K562 (cell line): ENCODE measurements at regions not wholly inside any gene's neighbourhood (a gene's known extent, or its start where the extent isn't known, plus 50 kb on each side); places are given as distances from the start of the nearest gene placed in this dataset.

ENCODE experiments used
- ATAC-seq: fragments of 200-7000 bp; cut with Tn5 transposase; 3 replicates; pipeline ENCODE4 v1.9.1; 2020; ENCODE audit warnings: moderate library complexity
- BruUV-seq: library from RNA; stranded (reverse); fragments of 400-500 nt; replicated peaks from 2 replicates; lab custom pipeline; 2021; lab: Mats Ljungman, UMichigan
- CTCF ChIA-PET: fragments of 300-600 bp; formaldehyde crosslinking; extraction: SDS; loops from one replicate; lab custom pipeline; 2021; ENCODE audit warnings: low intra/inter-chr PET ratio; lab: Yijun Ruan, JAX
- POLR2A ChIA-PET: fragments of 300-600, 350-650 bp; sonication (Branson Sonifier 250); formaldehyde crosslinking; extraction: SDS; loops from one replicate; lab custom pipeline; 2021; ENCODE audit warnings: antibody characterized with exemption, inconsistent platforms; lab: Yijun Ruan, JAX
- DNase-seq, 4 experiments: peaks; one replicate each; pipeline versions ENCODE4 v3.0.0 to v3.0.0-alpha.2; 2011 to 2018; ENCODE audit warnings: low spot score in 3 of 4, mixed read lengths in 3 of 4; ENCODE audit errors: extremely low read depth in 1 of 4
- FAIRE-seq: peaks from 2 replicates; lab custom pipeline; 2011; peaks lifted over from hg19 to GRCh38; lab: Jason Lieb, UNC
- H2AFZ ChIP-seq: 2 replicates; pipeline ENCODE4 v1.6.0; 2011; ENCODE audit warnings: low read depth, low read length, control low read depth, inconsistent platforms
- H3K27ac ChIP-seq: fragments of 200-600 bp; 3 replicates; pipeline ENCODE4 v1.8.0; 2011; ENCODE audit warnings: low read depth, mild to moderate bottlenecking, control low read depth, inconsistent platforms, low read length, moderate library complexity, mixed read lengths; ENCODE audit errors: extremely low read depth
- H3K27me3 ChIP-seq, 2 experiments: fragments of 300-600 bp in 1 of 2; 2 replicates in 1 of 2; 3 replicates in 1 of 2; pipeline versions ENCODE4 v1.6.0 to v1.8.0; 2011; ENCODE audit warnings: inconsistent platforms in 2 of 2, low read length in 2 of 2, mild to moderate bottlenecking in 1 of 2, mixed read lengths in 1 of 2, moderate library complexity in 1 of 2; ENCODE audit not compliant: control insufficient read depth in 2 of 2, insufficient read depth in 2 of 2
- H3K36me3 ChIP-seq: fragments of 300-600 bp; 3 replicates; pipeline ENCODE4 v1.8.0; 2011; ENCODE audit warnings: mild to moderate bottlenecking, low read length, inconsistent platforms; ENCODE audit not compliant: control insufficient read depth, insufficient read depth
- H3K4me1 ChIP-seq, 2 experiments: fragments of 200-600 bp in 1 of 2; replicated peaks in 1 of 2; 2 replicates in 1 of 2; 3 replicates in 1 of 2; pipeline versions ENCODE4 v1.5.1 to v1.8.0; 2011; ENCODE audit warnings: inconsistent platforms in 2 of 2, low read length in 2 of 2, mild to moderate bottlenecking in 1 of 2, mixed read lengths in 1 of 2, moderate library complexity in 1 of 2; ENCODE audit not compliant: control insufficient read depth in 2 of 2, insufficient read depth in 2 of 2
- H3K4me2 ChIP-seq: 2 replicates; pipeline ENCODE4 v1.6.1; 2011; ENCODE audit warnings: low read length, control low read depth, inconsistent platforms, mixed read lengths; ENCODE audit not compliant: insufficient read depth
- H3K4me3 ChIP-seq: fragments of 200-600 bp; sonication (generic), shearing (Covaris generic); 2 replicates; pipeline ENCODE4 v1.5.1; 2016; ENCODE audit warnings: control low read depth, inconsistent platforms
- H3K79me2 ChIP-seq: fragments of 200-600 bp; 3 replicates; pipeline ENCODE4 v1.8.0; 2011; ENCODE audit warnings: low read length, inconsistent platforms; ENCODE audit not compliant: control insufficient read depth, insufficient read depth
- H3K9ac ChIP-seq, 2 experiments: 2 replicates each; pipeline versions ENCODE4 v1.6.0 to v1.6.1; 2011; ENCODE audit warnings: low read depth in 2 of 2, low read length in 2 of 2, control low read depth in 1 of 2, inconsistent platforms in 1 of 2, mild to moderate bottlenecking in 1 of 2, mixed read lengths in 1 of 2; ENCODE audit not compliant: insufficient read depth in 1 of 2
- H3K9me1 ChIP-seq: one replicate; pipeline ENCODE4 v1.6.0; 2011; ENCODE audit warnings: inconsistent platforms, mild to moderate bottlenecking, low read length, moderate library complexity; ENCODE audit not compliant: control insufficient read depth, insufficient read depth
- H3K9me3 ChIP-seq: replicated peaks from 2 replicates; pipeline ENCODE4 v1.5.1; 2011; ENCODE audit warnings: low read depth, low read length, inconsistent platforms; ENCODE audit not compliant: control insufficient read depth, insufficient read depth
- H4K20me1 ChIP-seq: replicated peaks from 2 replicates; pipeline ENCODE4 v1.6.1; 2011; ENCODE audit warnings: low read length, inconsistent platforms, mixed read lengths; ENCODE audit not compliant: control insufficient read depth, insufficient read depth
- CEBPB ChIP-seq: fragments of 450-650 bp; IDR thresholded peaks from 2 replicates; pipeline ENCODE4 v1.6.1; 2016; ENCODE audit warnings: missing genetic modification characterization, missing compliant biosample characterization
- DPF2 ChIP-seq: fragments of 450-650 bp; IDR thresholded peaks from 2 replicates; pipeline ENCODE4 v1.6.1; 2016
- FOSL1 ChIP-seq: fragments of 200-800 bp; sonication (Bioruptor generic); conservative IDR thresholded peaks from 2 replicates; pipeline ENCODE4 v1.6.1; 2016; ENCODE audit warnings: missing genetic modification characterization, missing compliant biosample characterization
- PBX2 ChIP-seq, 2 experiments: IDR thresholded peaks in 1 of 2; conservative IDR thresholded peaks in 1 of 2; 2 replicates each; pipeline ENCODE4 v1.6.1; 2016; ENCODE audit warnings: low read depth in 2 of 2, mild to moderate bottlenecking in 1 of 2, missing compliant biosample characterization in 1 of 2, missing genetic modification characterization in 1 of 2, moderate library complexity in 1 of 2
- SOX6 ChIP-seq: fragments of 450-650 bp; IDR thresholded peaks from 2 replicates; pipeline ENCODE4 v1.6.1; 2014; ENCODE audit warnings: mild to moderate bottlenecking
- SP1 ChIP-seq: sonication (generic); formaldehyde crosslinking; IDR thresholded peaks from 2 replicates; pipeline ENCODE4 v1.8.1; 2022; ENCODE audit warnings: mild to moderate bottlenecking, missing genetic modification reagents
- TCF3 ChIP-seq: sonication (generic); formaldehyde crosslinking; IDR thresholded peaks from 2 replicates; pipeline ENCODE4 v1.4.0; 2020; ENCODE audit warnings: mild to moderate bottlenecking, missing genetic modification reagents
- WGBS: fragments of 100-300 bp; shearing (Covaris generic); methylation state at CpG from one replicate; pipeline ENCODE4 v1.1.6; 2016; ENCODE audit warnings: low coverage, mixed read lengths; ENCODE audit not compliant: insufficient coverage; ENCODE audit errors: missing lambda C conversion rate; 5-methylcytosine and 5-hydroxymethylcytosine counted together
- in situ Hi-C: fragments of 300-500 bp; cut with MboI; formaldehyde crosslinking; loops from 4 replicates; pipeline ENCODE4 v1.15.0; 2018; ENCODE audit warnings: inconsistent platforms, mixed read lengths
- intact Hi-C: fragments of 100-400 bp; cut with micrococcal nuclease; formaldehyde crosslinking; loops from 2 replicates; pipeline ENCODE4 v1.14.2; 2022
- TF ChIP-seq, protein P1 (sequence below): fragments of 450-650 bp; formaldehyde crosslinking; IDR thresholded peaks from 2 replicates; pipeline ENCODE4 v1.4.0; 2022; ENCODE audit warnings: missing genetic modification characterization

GRCh38 chr10:3692387-3692999 lies 92.5 kb downstream of the KLF6 start:
- ChIA-PET POLR2A (interaction anchor here (0.6 kb wide), 1 partner anchor 915 kb away, joined by 3 read pairs; no protein-coding TSS in a partner anchor), CTCF (no interaction called here)
- ATAC-seq (peak; percentile 49; the same call in 1 of the 3 replicates), DNase-seq (peak in 1 of 4 experiments; percentile 28), FAIRE-seq (peak; percentile 26)
- H3K9me1 ChIP-seq = no peaks in the 10 kb centered on the region
- peaks cover 0 to 21% of the 10 kb centered on the region in 2 experiments; a peak in 3 of 5 replicates for H3K27me3 ChIP-seq
- H3K9ac ChIP-seq = no peak overlapping the region
- H3K4me3 ChIP-seq = no peak overlapping the region
- intact Hi-C loops = no loop called here
- no peaks in the 10 kb centered on the region for H3K9me3 ChIP-seq
- H3K4me1 ChIP-seq = peaks cover 0 to 10% of the 10 kb centered on the region in 2 experiments; a peak in 1 of 5 replicates
- H3K27ac ChIP-seq = no peak overlapping the region
- TF ChIP-seq CEBPB (tag) (peak; percentile 64), SP1 (CRISPR knock-in tag) (no peak), FOSL1 (peak; percentile 53), DPF2 (0 out of 2 replicates have a peak, but pooled peaks have one; percentile 15), TCF3 (peak; percentile 15; the same call in 1 of the 2 replicates), SOX6 (peak; percentile 77), PBX2 (CRISPR knock-in tag; IDR thresholded peaks at IDR 0.05; ENCODE audit: low read depth) (no peak), PBX2 (tag; conservative IDR thresholded peaks at IDR 0.05; ENCODE audit: low read depth) (0 out of 2 replicates have a peak, but pooled peaks have one; percentile 29)
- TF ChIP-seq, protein P1, sequence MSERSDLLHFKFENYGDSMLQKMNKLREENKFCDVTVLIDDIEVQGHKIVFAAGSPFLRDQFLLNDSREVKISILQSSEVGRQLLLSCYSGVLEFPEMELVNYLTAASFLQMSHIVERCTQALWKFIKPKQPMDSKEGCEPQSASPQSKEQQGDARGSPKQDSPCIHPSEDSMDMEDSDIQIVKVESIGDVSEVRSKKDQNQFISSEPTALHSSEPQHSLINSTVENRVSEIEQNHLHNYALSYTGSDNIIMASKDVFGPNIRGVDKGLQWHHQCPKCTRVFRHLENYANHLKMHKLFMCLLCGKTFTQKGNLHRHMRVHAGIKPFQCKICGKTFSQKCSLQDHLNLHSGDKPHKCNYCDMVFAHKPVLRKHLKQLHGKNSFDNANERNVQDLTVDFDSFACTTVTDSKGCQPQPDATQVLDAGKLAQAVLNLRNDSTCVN = no peak
- no peaks in the 10 kb centered on the region for H3K79me2 ChIP-seq
- H4K20me1 ChIP-seq = no peaks in the 10 kb centered on the region
- no TSS peak for BruUV-seq
- H2AFZ ChIP-seq = no peak overlapping the region
- no peaks in the 10 kb centered on the region for H3K36me3 ChIP-seq
- 6% methylated on average over 7 of the region's 7 CpGs for WGBS
- in situ Hi-C loops = no loop called here
- H3K4me2 ChIP-seq = no peak overlapping the region
